Nucleus accumbens (tissue), 56 donors: ENCODE measurements at regions not wholly inside any gene's neighbourhood (a gene's known extent, or its start where the extent isn't known, plus 50 kb on each side); places are given as distances from the start of the nearest gene placed in this dataset.
"Not testable (repeated sequence)": the region's sequence is repeated elsewhere in the genome, so short reads cannot be mapped to it uniquely, and the experiment has no call there.

Source experiments
- DNase-seq, 56 donors: peaks; one replicate each; lab custom pipeline; 2025; lab: John Stamatoyannopoulos, UW

DNA sequence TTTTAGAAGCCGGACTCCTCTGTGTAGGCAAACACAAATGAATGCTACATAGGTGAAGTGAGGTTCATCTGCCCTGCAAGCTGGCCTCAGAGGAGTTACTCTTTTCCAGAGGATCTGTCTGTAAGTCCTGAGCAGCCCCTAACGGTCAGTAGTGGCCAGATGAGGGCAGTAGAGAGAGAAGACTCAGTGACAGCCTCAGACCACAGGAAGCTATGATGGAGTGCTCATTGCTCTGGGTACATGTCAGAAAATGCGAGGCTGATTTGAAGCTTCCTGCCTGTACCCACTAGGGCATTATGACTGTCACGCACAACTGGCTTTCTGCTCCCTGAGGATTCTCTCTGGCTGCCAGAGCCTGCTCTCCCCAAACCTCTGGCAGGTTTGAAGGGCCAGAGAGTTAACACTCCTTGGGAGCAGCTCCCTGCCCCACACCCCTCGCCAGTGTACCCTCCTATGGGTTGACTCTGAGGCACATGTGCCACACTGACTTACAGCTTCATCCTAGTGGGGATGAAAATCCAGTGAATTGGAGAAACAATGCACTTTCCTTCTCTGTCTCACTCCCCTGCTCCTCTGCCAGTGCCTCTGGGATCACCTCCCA is 141.5 kb downstream of the GABRG2 start:
- DNase-seq: peak in 17 of 56 donors; percentile 0 to 31 (median 3)

GRCh38 chr5:162214551-162214950 is 147.0 kb downstream of the GABRG2 start:
- no peak for DNase-seq

- no peak for DNase-seq
Observed at GRCh38 chr5:162217037-162217436, 149.5 kb downstream of the GABRG2 start.

DNA sequence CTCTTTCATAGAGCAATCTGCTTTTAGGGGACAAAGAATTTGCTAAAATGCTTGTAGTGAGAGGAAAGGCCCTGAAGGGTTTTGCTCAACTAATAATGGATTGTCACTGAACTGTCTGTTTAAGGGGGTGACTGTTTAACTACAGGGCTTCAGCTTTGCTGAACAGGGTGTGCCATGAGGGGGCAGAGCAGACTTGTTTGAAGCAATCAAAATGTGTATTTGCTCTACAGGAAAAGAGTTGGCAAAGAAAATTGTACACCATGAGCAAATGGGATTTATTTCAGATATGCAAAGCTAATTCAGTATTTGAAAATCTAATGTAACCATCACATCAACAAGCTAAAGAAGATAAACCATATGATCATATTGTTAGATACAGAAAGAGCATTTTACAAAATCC is 154.3 kb downstream of the GABRG2 start:
- DNase-seq: peak in 7 of 56 donors; percentile 4 to 24 (median 14)

DNA sequence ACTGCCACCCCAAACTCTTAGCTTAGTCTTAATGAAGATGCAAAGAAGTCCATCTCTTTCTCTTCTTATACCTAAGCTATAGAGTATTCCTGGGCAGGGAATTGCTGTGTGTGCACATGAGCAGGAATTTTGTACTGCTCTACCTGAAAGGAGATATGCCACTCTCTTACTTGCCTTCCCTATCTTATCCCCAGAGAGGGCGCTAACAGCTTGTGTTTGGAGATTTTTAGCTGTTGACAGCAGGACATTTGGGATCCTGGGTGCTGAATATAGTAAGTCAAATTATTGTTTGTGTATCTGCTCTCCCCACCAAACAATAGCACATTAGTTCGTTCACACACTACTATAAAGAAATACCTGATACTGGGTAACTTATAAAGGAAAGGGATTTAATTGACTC is 159.5 kb downstream of the GABRG2 start:
- no peak for DNase-seq

DNA sequence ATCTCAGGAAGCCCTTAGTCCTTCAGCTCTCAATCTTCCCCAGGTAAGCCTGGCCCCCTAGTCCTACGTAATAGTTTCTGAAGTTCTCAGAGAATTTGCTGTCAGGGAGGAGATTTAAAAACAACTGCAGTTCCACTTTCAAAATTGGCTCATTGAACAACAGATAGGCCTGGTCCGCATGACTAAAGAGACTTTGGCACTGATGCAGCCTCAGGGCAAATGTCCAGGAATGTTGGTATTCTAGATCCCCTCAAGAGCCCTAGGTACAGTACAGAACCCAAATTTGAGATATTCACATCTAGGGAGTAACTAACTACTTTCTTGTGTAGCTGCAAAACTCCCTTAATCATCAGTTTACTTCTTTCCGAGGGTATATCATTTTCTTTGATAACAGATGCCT is 162.8 kb downstream of the GABRG2 start:
- DNase-seq: no peak

GRCh38 chr5:162231522-162231921 is 163.9 kb downstream of the GABRG2 start:
- no peak for DNase-seq

- no peak for DNase-seq
Observed at GRCh38 chr5:162240734-162241133, 173.2 kb downstream of the GABRG2 start.

DNA sequence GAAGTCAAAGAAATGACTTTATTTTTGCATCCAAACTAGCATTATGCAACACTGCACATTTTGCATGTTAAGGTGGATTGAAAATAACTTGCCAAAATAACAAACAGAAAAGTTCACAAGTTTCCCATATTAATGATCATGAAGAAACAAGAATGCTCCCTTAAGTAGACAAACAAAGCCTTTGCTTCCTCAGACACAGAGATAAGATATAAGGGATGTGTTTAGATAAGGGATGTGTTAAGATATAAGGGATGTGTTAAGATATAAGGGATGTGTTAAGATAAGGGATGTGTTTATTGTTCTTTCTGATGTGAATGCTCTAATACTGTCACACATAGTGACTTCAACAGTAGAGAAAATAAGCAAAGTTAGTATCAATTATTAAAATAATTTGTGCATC is 174.8 kb downstream of the GABRG2 start:
- DNase-seq: no peak

DNA sequence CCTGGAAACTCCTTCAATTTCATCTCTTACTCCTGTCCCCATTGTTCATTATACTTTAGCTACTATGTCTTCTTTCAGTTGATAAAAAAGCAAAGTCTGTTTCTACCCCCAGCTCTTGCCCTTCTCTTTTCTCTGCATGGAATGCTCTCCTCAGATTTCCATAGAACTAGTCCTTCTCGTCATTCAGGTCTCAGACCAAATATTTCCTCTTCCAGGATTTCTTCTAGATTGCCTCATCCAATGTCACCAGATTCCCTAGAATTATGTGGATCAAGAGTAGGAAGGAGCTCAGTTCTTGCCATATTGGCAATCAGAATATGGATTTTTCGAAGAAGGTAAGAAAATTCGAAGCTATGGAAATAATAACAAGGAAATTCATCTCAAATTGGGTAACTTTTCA is 176.1 kb downstream of the GABRG2 start:
- no peak for DNase-seq

GRCh38 chr5:162248107-162248713 is 180.6 kb downstream of the GABRG2 start:
- DNase-seq: no peak

DNA sequence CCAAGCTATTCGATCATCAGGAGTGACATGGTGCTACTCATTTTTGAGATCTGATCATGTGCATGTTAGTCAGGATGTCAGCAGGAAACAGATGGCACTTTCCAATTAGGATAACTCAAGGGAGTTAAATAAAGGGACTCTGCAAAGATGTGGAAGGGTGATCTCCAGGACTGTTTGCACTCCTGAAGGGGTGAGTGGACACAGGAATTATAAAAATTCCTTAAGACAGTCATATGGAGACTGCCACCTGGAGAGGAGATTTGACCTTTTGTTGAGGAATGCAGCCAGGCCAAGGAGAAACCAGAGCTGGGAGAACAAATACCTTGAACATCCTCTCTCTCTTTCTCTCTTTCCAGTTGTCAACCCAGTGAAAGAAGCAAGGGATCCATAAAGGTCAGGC is 189.1 kb downstream of the GABRG2 start:
- DNase-seq: no peak

DNA sequence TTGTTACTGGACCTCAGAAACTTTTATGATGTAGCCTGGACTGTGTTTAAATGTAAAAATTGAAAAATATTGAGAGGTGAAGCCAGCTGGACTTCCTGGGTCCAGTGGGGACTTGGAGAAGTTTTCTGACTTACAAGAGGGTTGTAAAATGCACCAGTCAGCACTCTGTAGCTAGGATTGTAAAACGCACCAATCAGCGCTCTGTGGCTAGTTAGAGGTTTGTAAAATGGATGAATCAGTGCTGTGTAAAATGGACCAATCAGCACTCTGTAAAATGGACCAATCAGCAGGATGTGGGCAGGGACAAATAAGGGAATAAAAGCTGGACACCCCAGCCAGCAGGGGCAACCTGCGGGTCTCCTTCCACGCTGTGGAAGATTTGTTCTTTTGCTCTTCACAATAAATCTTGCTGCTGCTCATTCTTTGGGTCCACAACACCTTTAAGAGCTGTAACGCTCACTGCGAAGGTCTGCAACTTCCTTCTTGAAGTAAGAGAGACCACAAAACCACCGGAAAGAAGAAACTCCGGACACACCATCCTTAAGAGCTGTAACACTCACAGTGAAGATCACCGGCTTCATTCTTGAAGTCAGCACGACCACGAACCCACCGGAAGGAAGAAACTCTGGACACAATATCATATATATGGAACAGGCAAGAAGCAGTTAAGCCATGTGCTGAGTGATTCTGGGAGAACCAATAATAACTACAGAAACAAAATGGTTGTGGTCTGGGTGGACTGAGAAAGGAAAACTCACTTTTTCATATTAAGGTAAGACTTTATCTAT is 201.3 kb downstream of the GABRG2 start:
- no peak for DNase-seq

- DNase-seq: no peak
Observed at GRCh38 chr5:162272417-162272816, 204.8 kb downstream of the GABRG2 start.

DNA sequence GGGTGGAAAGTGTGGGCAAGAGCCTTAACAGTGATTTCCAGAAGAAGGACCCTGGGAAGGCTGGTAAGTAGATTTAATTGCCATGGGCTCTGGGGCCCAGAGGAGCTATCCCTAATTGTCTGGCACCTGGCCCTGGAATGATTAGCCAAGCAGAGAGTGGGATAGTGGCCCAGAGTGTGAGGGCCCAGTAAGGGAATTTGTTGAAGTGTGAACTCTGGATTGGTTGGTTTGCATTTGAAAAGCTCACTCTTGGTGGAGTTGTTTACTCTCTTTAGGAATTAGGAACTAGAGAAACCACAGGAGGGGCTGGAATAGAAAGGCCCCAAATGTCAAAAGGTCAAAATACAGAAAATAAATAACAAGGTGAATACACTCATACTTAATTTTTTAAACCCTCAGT is 207.1 kb downstream of the GABRG2 start:
- DNase-seq: peak in 13 of 56 donors; percentile 2 to 39 (median 12)

- not testable (repeated sequence) for DNase-seq
Observed at GRCh38 chr5:162275387-162275786, 207.8 kb downstream of the GABRG2 start.

- no peak for DNase-seq
Observed at GRCh38 chr5:162282191-162282590, 214.6 kb downstream of the GABRG2 start.

- no peak for DNase-seq
Observed at GRCh38 chr5:162283609-162284008, 216.0 kb downstream of the GABRG2 start.

GRCh38 chr5:162288647-162289296 is 221.2 kb downstream of the GABRG2 start:
- no peak for DNase-seq

- DNase-seq: no peak
Observed at GRCh38 chr5:162289489-162289888, 221.9 kb downstream of the GABRG2 start.

GRCh38 chr5:162299793-162300192 is 232.2 kb downstream of the GABRG2 start:
- DNase-seq: no peak
